ENCODE measurements at regions not wholly inside any gene's neighbourhood (a gene's known extent, or its start where the extent isn't known, plus 50 kb on each side); places are given as distances from the start of the nearest gene placed in this dataset.

GRCh38 chr3:159607856-159608255 lies 380.8 kb upstream of the IL12A start:
- TF ChIP-seq CTCF (IDR thresholded peaks at IDR 0.05) (no peak), POLR2A (IDR thresholded peaks at IDR 0.05) (no peak)
